Esophagus squamous epithelium (tissue), 4 donors: ENCODE measurements at regions not wholly inside any gene's neighbourhood (a gene's known extent, or its start where the extent isn't known, plus 50 kb on each side); places are given as distances from the start of the nearest gene placed in this dataset.

ENCODE experiments used
- POLR2A ChIP-seq, 4 donors: fragments of 450-650 bp; IDR thresholded peaks; one replicate each; pipeline ENCODE4 v1.6.1; 2017; ENCODE audit warnings: antibody characterized with exemption in 4 of 4, mild to moderate bottlenecking in 4 of 4, moderate library complexity in 3 of 4
- TF ChIP-seq, protein P1 (sequence below), 6 experiments: fragments of 450-650 bp in 4 of 6; fragments of 200-600 bp in 2 of 6; sonication (generic) in 2 of 6; IDR thresholded peaks; one replicate each; pipeline ENCODE4 v1.5.1; 2016 to 2019; ENCODE audit warnings: antibody characterized with exemption in 6 of 6, mild to moderate bottlenecking in 4 of 6, moderate library complexity in 4 of 6

- TF ChIP-seq, protein P1, sequence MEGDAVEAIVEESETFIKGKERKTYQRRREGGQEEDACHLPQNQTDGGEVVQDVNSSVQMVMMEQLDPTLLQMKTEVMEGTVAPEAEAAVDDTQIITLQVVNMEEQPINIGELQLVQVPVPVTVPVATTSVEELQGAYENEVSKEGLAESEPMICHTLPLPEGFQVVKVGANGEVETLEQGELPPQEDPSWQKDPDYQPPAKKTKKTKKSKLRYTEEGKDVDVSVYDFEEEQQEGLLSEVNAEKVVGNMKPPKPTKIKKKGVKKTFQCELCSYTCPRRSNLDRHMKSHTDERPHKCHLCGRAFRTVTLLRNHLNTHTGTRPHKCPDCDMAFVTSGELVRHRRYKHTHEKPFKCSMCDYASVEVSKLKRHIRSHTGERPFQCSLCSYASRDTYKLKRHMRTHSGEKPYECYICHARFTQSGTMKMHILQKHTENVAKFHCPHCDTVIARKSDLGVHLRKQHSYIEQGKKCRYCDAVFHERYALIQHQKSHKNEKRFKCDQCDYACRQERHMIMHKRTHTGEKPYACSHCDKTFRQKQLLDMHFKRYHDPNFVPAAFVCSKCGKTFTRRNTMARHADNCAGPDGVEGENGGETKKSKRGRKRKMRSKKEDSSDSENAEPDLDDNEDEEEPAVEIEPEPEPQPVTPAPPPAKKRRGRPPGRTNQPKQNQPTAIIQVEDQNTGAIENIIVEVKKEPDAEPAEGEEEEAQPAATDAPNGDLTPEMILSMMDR (IDR thresholded peaks at IDR 0.05): no peak
- TF ChIP-seq POLR2A (IDR thresholded peaks at IDR 0.05): no peak
Observed at GRCh38 chr6:80698459-80698858, 592.0 kb downstream of the BCKDHB start.
